HG03442 (cell line): ENCODE measurements at regions not wholly inside any gene's neighbourhood (a gene's known extent, or its start where the extent isn't known, plus 50 kb on each side); places are given as distances from the start of the nearest gene placed in this dataset.
"Not testable (repeated sequence)": the region's sequence is repeated elsewhere in the genome, so short reads cannot be mapped to it uniquely, and the experiment has no call there.

ENCODE experiments used
- ATAC-seq: cut with Tn5 transposase; IDR thresholded peaks from one replicate; pipeline ENCODE4 v1.9.1; 2021; ENCODE audit warnings: mild to moderate bottlenecking, moderate library complexity; ENCODE audit not compliant: unreplicated experiment

DNA sequence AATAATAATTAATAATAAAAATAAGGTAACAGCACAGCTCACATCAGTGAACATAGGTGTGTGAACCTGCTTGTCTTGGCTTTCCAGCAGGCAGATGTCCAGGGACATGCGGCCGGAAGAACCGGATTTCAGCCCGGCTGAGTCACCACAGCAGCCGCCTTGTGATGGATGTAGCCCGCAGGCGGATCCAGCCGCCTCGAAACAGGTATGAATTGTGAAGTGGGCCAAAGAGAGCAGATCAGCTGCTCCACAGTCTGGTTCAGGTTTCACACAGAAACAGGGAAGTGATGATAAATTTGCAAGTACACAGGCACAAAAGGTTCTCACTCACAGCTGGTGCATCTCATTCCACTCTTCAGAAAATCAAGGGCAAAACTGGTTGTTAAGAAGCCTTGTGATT, 55.1 kb downstream of the ID4 start:
- ATAC-seq, result no peak

DNA sequence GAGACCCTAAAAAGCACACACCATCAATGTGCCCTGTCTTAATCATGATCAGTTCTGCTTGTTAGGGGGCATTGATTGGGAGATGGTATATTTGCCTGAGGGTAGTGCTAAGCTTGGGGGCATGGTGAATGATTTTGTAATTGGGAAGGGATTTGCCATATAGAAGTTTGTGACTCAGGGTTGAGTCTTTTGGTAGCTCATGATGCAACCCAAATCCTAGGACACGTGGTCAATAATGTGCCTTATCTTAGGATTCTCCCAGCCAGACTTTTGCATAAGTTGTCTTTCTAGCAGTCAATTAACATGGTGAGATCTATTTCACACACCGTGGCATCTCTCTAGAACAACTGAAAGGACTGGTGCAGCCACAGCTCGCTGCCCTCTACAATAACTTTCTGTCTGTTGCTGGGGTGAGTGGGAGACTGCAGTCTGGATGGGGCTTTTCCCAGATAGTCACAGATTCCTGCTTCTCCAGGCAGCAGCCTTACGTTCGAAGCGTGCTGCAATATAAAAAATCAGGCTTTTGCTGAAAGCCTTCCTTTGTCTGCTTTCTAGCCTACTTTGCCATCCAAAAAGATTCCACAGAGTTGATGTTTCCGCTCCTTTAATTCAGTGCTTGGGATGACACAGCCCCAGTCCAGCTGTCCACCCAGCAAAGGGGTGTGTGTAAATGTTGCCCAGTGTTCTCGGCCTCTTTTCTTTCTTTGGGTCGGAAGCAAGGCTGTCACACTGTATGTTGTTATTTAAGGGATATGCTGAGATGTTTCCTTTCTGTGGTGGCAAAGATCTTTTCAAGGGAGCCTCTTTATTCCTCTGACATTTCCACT, 58.9 kb downstream of the ID4 start:
- no peak for ATAC-seq

DNA sequence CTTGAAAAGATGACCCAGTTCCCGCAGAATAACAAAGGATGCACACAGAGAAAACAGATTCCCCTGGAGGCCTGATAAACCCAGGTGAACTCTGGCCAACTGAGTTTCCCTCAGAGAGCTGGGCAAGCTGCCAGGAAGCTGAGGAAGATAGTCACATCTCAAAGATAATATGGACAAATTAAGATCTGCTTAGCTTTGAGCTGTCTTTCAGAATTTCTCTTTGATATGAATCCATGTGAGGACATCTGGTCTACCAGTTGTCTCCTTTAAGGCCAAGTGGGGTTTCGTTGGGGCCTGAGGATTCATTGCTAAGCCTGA, 59.5 kb downstream of the ID4 start:
- no peak for ATAC-seq

- no peak for ATAC-seq
Measured at GRCh38 chr6:19898141-19898740, 61.1 kb downstream of the ID4 start.

DNA sequence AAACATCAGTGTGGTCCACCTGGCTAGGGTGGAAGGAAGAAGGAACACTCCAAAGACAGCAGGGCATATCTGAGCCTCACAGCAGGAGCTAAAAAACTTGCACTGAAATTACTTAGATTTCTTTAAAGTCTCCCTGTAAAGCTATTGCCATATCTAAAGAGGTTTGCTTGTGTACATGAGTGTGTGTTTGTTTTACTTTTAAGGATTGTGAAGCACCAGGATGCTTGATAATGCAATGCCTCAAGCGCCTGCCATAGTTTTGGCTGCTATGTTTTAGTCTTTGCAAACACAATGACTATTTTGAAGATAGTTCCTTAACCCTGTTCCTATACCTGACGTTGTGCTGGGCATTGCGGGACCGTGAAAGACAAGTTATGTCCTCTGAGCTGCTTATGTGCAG, 65.0 kb downstream of the ID4 start:
- no peak for ATAC-seq

DNA sequence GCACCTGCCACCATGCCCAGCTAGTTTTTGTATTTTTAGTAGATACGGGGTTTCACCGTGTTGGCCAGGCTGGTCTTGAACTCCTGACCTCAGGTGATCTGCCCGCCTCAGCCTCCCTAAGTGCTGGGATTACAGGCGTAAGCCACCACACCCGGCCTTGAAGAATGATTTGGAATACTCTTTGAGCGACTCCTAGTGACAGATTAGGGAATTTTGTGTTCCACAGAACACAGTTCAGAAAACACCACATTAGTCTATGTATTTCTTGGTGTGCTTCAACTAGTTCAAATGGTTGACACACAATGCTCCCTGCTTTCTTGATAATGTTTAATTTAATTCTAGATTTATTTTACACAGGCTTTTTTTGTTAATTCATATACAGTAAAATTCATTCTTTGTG, 67.2 kb downstream of the ID4 start:
- not testable (repeated sequence) for ATAC-seq

DNA sequence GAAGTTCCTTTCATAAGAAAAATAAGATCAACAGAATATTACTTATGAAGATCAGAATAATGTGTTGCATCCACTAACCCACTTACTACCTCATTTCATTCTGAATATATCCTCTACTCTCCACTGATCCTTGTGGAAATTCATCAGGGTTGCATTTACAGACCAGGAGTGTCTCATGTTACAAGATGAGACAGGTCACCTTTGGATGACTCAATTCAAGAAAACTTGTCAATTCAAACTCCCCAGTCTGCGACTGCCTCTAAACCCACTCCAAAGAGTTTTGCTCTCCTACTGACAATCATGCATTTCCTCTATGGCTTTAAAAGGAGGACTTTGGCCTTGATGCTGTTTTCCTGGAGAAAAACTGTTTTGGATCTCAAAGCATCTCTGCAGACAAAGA, 68.4 kb downstream of the ID4 start:
- peak; percentile 70 for ATAC-seq

GRCh38 chr6:19906171-19906570, 69.0 kb downstream of the ID4 start:
- no peak for ATAC-seq

DNA sequence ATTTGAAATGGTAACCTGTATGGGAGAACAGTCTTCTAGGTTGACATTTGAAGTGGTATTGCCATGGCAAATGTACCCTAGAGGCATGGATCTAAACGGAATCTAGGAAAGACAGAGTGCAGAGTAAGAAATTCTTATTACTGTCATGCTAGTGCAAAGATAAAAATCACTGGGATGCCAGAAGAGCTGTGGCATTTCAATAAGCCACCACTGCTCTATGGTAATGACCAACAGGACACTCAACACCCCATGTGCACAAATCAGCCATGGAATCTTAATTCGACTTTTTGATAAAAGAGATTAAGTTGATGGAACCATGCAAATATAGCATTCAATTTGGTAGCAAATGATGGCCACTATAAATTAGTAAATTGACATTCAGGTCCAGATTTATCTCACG, 74.1 kb downstream of the ID4 start:
- no peak for ATAC-seq

DNA sequence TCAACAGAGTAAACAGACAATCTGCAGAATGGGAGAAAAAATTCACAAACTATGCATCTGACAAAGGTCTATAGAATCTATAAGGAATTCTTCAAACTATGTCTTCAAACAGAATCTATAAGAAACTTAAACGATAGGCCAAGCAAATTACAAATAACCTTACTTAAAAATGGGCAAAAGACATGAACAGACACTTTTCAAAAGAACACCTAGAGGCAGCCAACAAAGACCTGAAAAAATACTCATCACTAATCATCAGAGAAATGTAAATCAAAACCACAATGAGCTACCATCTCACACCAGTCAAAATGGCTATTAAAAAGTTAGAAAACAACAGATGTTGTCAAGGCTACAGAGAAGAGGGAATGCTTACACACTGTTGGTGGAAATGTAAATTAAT, 81.3 kb downstream of the ID4 start:
- ATAC-seq, result no peak

DNA sequence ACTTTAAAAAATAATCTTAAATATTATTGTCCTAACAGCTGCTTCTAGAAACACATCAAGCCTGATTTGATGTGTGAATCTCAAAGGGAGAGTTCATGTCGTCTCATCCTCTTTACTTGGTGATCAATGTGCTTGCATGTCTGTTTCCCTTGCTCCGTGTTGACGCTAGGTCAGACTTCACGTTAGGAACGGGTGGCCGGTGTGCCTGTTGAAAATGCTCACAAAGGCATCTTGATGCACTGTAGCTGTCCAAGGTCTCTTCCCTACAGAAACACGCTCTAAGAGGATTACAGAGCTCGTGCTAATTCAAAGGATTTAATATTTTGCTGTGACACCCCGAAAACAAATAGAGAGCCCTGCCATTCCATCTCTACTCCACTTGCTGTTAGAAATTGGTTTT, 84.6 kb downstream of the ID4 start:
- ATAC-seq, result no peak

DNA sequence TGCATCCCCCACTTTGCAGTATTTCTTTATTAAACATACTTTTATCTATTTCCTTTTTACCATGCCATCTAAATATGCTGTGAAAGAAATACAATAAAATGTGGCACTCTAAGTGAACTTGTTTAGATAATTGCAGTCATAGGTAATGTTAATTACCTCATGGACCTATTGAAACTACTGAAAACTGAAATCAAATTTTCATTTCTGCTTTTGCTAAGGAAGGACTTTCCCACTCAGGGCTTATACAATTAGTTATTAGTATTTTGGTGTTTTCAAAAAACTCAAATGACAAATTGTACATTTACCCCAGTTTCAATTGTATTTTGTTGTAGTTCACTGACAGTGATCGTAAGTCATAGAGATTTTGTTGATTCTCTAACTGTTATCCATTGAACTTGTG, 88.4 kb downstream of the ID4 start:
- peak; percentile 64 for ATAC-seq

DNA sequence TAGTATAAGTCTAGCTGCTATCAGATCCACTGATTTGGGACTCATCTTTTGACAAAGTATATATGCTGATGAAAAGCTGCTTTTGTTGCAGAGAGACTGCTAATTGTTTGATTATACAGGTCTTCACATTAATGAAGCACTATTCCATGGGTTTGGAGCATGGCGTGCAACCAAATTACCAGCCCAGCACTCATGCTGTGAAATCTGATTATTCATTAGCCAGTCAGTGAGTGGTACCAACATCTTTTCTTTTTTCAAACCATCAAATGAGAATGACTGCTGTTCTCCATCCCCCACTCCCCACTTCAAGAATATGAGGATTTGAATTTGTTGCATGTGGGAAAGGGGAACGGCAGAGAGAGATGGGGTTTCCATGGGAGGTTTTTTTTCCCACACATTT, 91.3 kb downstream of the ID4 start:
- no peak for ATAC-seq

- no peak for ATAC-seq
Measured at GRCh38 chr6:19929312-19929711, 92.1 kb downstream of the ID4 start.

GRCh38 chr6:19934996-19935591, 97.9 kb downstream of the ID4 start:
- ATAC-seq, result no peak

DNA sequence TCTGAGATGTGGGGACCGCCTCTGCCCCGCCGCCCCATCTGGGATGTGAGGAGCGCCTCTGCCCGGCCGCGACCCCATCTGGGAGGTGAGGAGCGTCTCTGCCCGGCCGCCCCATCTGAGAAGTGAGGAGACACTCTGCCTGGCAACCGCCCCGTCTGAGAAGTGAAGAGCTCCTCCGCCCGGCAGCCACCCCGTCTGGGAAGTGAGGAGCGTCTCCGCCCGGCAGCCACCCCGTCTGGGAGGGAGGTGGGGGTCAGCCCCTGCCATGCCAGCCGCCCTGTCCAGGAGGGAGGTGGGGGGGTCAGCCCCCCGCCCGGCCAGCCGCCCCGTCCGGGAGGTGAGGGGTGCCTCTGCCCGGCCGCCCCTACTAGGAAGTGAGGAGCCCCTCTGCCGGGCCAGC, 102.2 kb downstream of the ID4 start:
- not testable (repeated sequence) for ATAC-seq

- not testable (repeated sequence) for ATAC-seq
Measured at GRCh38 chr6:19939926-19940325, 102.8 kb downstream of the ID4 start.

GRCh38 chr6:19943042-19943441, 105.9 kb downstream of the ID4 start:
- ATAC-seq, result no peak

GRCh38 chr6:19945843-19946358, 108.7 kb downstream of the ID4 start:
- ATAC-seq, result no peak

DNA sequence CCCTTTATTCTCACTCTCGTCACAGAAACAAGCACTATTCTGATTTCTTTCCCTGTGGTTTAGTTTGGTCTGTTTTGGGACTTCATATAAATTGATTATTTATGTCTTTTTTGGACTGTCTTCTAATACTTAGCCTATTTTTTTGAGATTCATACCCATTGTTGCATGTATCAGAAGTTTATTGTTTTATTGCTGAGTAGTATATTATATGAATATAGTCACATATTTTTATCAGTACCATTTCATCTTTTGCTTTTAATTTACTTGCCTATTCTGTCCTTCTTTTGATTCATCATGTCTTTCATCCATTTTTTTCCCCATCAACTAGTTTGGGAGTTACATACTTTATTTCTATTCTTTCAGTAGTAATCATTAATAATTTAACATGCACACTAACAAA, 112.0 kb downstream of the ID4 start:
- no peak for ATAC-seq

DNA sequence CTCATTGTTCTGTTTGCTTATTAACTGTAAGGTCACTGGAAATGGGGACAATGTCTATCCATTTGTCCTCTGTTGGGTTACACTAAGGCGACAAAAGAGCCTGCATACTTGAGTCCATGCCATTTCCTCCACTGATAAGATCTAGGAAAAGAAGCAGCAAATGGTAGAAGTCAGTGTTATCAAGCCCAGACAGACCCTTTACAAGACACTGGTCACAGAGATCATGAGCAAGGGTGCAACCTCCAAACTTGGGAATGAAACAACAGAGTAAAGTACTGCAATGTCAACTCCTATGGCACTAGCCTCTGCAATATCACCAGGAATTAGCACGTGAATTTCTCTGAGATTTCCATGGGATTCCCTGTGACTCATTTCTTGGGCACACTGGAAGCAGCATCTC, 126.9 kb downstream of the ID4 start:
- ATAC-seq, result no peak

GRCh38 chr6:19968201-19968600, 131.0 kb downstream of the ID4 start:
- no peak for ATAC-seq
